ENCODE measurements at regions not wholly inside any gene's neighbourhood (a gene's known extent, or its start where the extent isn't known, plus 50 kb on each side); places are given as distances from the start of the nearest gene placed in this dataset.

GRCh38 chrY:7684546-7684945 is 773.0 kb upstream of the AMELY start:
- TF ChIP-seq CTCF (IDR thresholded peaks at IDR 0.05) (no peak), POLR2A (IDR thresholded peaks at IDR 0.05) (no peak)
